Neural crest cell (in vitro differentiated cells): ENCODE measurements at regions not wholly inside any gene's neighbourhood (a gene's known extent, or its start where the extent isn't known, plus 50 kb on each side); places are given as distances from the start of the nearest gene placed in this dataset.

ENCODE experiments used
- DNase-seq: peaks from one replicate; pipeline ENCODE4 v3.0.0; 2021; ENCODE audit warnings: low read depth, mixed read lengths, low spot score
- H3K27ac Mint-ChIP-seq: one replicate; pipeline ENCODE4 v1.8.0; 2021; ENCODE audit warnings: mild to moderate bottlenecking, mixed read lengths; ENCODE audit not compliant: unreplicated experiment
- H3K27me3 Mint-ChIP-seq: 2 replicates; pipeline ENCODE4 v1.8.0; 2021; ENCODE audit warnings: low read depth, mild to moderate bottlenecking, mixed read lengths
- H3K36me3 Mint-ChIP-seq: 2 replicates; pipeline ENCODE4 v1.8.0; 2021; ENCODE audit warnings: low read depth, mild to moderate bottlenecking, mixed read lengths
- H3K4me1 Mint-ChIP-seq: 2 replicates; pipeline ENCODE4 v1.8.0; 2021; ENCODE audit warnings: mixed read lengths
- H3K4me3 Mint-ChIP-seq: one replicate; pipeline ENCODE4 v1.8.0; 2021; ENCODE audit warnings: mild to moderate bottlenecking, mixed read lengths
- H3K9me3 Mint-ChIP-seq: 2 replicates; pipeline ENCODE4 v1.8.0; 2021; ENCODE audit warnings: mixed read lengths
- CTCF ChIP-seq: fragments of 200-600 bp; sonication (generic); conservative IDR thresholded peaks from 2 replicates; pipeline ENCODE4 v1.5.0; 2021; ENCODE audit warnings: antibody characterized with exemption, mild to moderate bottlenecking

GRCh38 chr6:145169726-145170224, 565.5 kb downstream of the EPM2A start:
- no peak for DNase-seq
- peak overlapping the region; percentile 57 for H3K27ac Mint-ChIP-seq
- H3K36me3 Mint-ChIP-seq, result no peaks in the 10 kb centered on the region
- peaks cover 12% of the 10 kb centered on the region for H3K4me1 Mint-ChIP-seq
- H3K27me3 Mint-ChIP-seq, result no peaks in the 10 kb centered on the region
- TF ChIP-seq CTCF, result no peak
- H3K4me3 Mint-ChIP-seq, result no peak overlapping the region
- no peaks in the 10 kb centered on the region for H3K9me3 Mint-ChIP-seq

GRCh38 chr6:145175470-145175869, 559.9 kb downstream of the EPM2A start:
- no peak for TF ChIP-seq CTCF
- H3K9me3 Mint-ChIP-seq, result peaks cover 15% of the 10 kb centered on the region
- H3K27me3 Mint-ChIP-seq, result no peaks in the 10 kb centered on the region
- H3K27ac Mint-ChIP-seq, result no peak overlapping the region
- no peak overlapping the region for H3K4me3 Mint-ChIP-seq
- peaks cover 13% of the 10 kb centered on the region for H3K36me3 Mint-ChIP-seq
- H3K4me1 Mint-ChIP-seq, result peaks cover 2% of the 10 kb centered on the region
- no peak for DNase-seq

DNA sequence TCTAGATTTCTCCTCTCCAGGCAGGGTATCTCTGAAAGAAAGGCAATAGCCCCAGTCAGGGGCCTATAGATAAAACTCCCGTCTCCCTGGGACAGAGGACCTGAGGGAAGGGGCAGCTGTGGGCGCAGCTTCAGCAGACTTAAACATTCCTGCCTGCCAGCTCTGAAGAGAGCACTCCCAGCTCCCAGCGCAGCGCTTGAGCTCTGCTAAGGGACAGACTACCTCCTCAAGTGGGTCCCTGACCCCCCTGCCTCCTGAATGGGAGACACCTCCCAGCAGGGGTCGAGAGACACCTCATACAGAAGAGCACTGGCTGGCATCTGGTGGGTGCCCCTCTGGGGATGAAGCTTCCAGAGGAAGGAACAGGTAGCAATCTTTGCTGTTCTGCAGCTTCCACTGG, 556.9 kb downstream of the EPM2A start:
- Mint-ChIP-seq H3K9me3 (peaks cover 24% of the 10 kb centered on the region), H3K4me3 (no peak overlapping the region), H3K27ac (no peak overlapping the region), H3K27me3 (no peaks in the 10 kb centered on the region), H3K4me1 (no peaks in the 10 kb centered on the region), H3K36me3 (peaks cover 17% of the 10 kb centered on the region)
- TF ChIP-seq CTCF, result no peak
- no peak for DNase-seq

GRCh38 chr6:145187491-145188206, 547.7 kb downstream of the EPM2A start:
- H3K27ac Mint-ChIP-seq, result no peak overlapping the region

DNA sequence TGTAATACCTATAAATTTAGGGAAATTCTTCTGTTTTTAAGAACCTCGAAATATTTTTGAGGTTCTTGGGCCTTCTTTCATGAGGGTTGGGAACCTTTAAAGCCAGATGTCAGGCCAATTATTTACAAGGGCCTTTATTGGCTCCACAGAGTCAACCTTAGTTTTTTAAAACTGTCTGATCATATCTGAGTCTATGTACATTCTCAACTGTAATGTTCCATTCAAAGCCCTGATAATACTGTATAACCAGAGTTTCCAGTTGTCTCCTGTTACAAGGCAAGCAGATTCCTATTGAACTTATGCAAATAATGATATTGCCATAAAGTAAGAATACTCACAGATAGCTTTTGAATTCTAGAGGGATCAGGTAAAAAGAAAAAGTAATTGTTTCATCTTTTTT, 545.5 kb downstream of the EPM2A start:
- Mint-ChIP-seq H3K4me3 (no peak overlapping the region), H3K9me3 (no peaks in the 10 kb centered on the region), H3K4me1 (peaks cover 4% of the 10 kb centered on the region), H3K27me3 (no peaks in the 10 kb centered on the region), H3K36me3 (no peaks in the 10 kb centered on the region), H3K27ac (no peak overlapping the region)
- no peak for TF ChIP-seq CTCF
- DNase-seq, result no peak

More at GRCh38 chr6:145187491-145188206, 547.7 kb downstream of the EPM2A start:
- no peak for DNase-seq
- peaks cover 7% of the 10 kb centered on the region for H3K9me3 Mint-ChIP-seq
- no peaks in the 10 kb centered on the region for H3K27me3 Mint-ChIP-seq
- H3K36me3 Mint-ChIP-seq, result peaks cover 6% of the 10 kb centered on the region
- H3K4me3 Mint-ChIP-seq, result no peak overlapping the region
- H3K4me1 Mint-ChIP-seq, result peaks cover 4% of the 10 kb centered on the region
- no peak for TF ChIP-seq CTCF
